Activated CD4-positive, alpha-beta T cell treated with anti-CD3 and anti-CD28 coated beads, Interleukin-2, amount 50 U/mL, for 16 hours (primary cell): ENCODE measurements at regions not wholly inside any gene's neighbourhood (a gene's known extent, or its start where the extent isn't known, plus 50 kb on each side); places are given as distances from the start of the nearest gene placed in this dataset.

Source experiments
- DNase-seq: peaks from one replicate; pipeline ENCODE4 v3.0.0-alpha.2; 2020

- DNase-seq = no peak
These were observed 80.9 kb upstream of the TYRP1 start for GRCh38 chr9:12612211-12612770.

GRCh38 chr9:12613071-12613470 is 80.1 kb upstream of the TYRP1 start:
- no peak for DNase-seq

GRCh38 chr9:12614488-12614887 is 78.7 kb upstream of the TYRP1 start:
- DNase-seq = no peak

- no peak for DNase-seq
These were observed 74.2 kb upstream of the TYRP1 start for GRCh38 chr9:12618956-12619355.

GRCh38 chr9:12625844-12626243 is 67.3 kb upstream of the TYRP1 start:
- DNase-seq = no peak

- DNase-seq = no peak
These were observed 66.1 kb upstream of the TYRP1 start for GRCh38 chr9:12627096-12627495.

GRCh38 chr9:12628546-12628945 is 64.6 kb upstream of the TYRP1 start:
- no peak for DNase-seq

- DNase-seq = no peak
These were observed 64.1 kb upstream of the TYRP1 start for GRCh38 chr9:12629067-12629466.

- no peak for DNase-seq
These were observed 61.3 kb upstream of the TYRP1 start for GRCh38 chr9:12631866-12632265.

GRCh38 chr9:12633016-12633765 is 60.0 kb upstream of the TYRP1 start:
- no peak for DNase-seq

GRCh38 chr9:12640016-12640587 is 53.1 kb upstream of the TYRP1 start:
- peak; percentile 8 for DNase-seq

GRCh38 chr9:12640866-12641636 is 52.1 kb upstream of the TYRP1 start:
- no peak for DNase-seq
